H1 (cell line): ENCODE measurements at regions not wholly inside any gene's neighbourhood (a gene's known extent, or its start where the extent isn't known, plus 50 kb on each side); places are given as distances from the start of the nearest gene placed in this dataset.

Experiments used
- CREB1 ChIP-seq: IDR thresholded peaks from 2 replicates; pipeline ENCODE4 v1.6.1; 2012; ENCODE audit warnings: inconsistent platforms
- CTCF ChIP-seq, 3 experiments: IDR thresholded peaks; 1 replicate in 2 of 3; 2 replicates in 1 of 3; pipeline versions ENCODE4 v1.5.1 to v1.6.1; 2011; ENCODE audit warnings: low read length in 3 of 3, mild to moderate bottlenecking in 3 of 3, inconsistent platforms in 2 of 3, low read depth in 1 of 3, moderate library complexity in 1 of 3; ENCODE audit not compliant: insufficient read depth in 1 of 3; ENCODE audit errors: control extremely low read depth in 1 of 3
- EZH2 ChIP-seq: fragments of 200-600 bp; sonication (generic); IDR thresholded peaks from 2 replicates; pipeline ENCODE4 v1.7.1; 2012; ENCODE audit warnings: low read depth, mild to moderate bottlenecking, moderate library complexity, low read length, inconsistent platforms; ENCODE audit not compliant: severe bottlenecking
- USF2 ChIP-seq: IDR thresholded peaks from 2 replicates; pipeline ENCODE4 v1.6.1; 2011; ENCODE audit warnings: low read length, improper control_type of control experiment

GRCh38 chr6:4008324-4009047 lies 70.5 kb downstream of the FAM217A start:
- TF ChIP-seq CREB1 (no peak), CTCF (IDR thresholded peaks at IDR 0.05; ENCODE audit: control extremely low read depth in 1 of 3, insufficient read depth in 1 of 3, low read depth in 1 of 3, low read length in 3 of 3) (no peak), USF2 (no peak), EZH2 (no peak)
